Liver (tissue), 3 donors: ENCODE measurements at regions not wholly inside any gene's neighbourhood (a gene's known extent, or its start where the extent isn't known, plus 50 kb on each side); places are given as distances from the start of the nearest gene placed in this dataset.

Experiments used
- ATF3 ChIP-seq: IDR thresholded peaks from 2 replicates; pipeline ENCODE4 v1.6.1; 2016; ENCODE audit warnings: antibody characterized with exemption
- CTCF ChIP-seq: fragments of 150-350 bp; IDR thresholded peaks from 2 replicates; pipeline ENCODE4 v1.5.1; 2017; ENCODE audit warnings: improper control_type of control experiment, low read depth, low read length; ENCODE audit not compliant: missing input control
- GABPA ChIP-seq, 2 donors: IDR thresholded peaks in 1 of 2; conservative IDR thresholded peaks in 1 of 2; 2 replicates each; pipeline ENCODE4 v1.6.1; 2016; ENCODE audit warnings: antibody characterized with exemption in 2 of 2, mild to moderate bottlenecking in 1 of 2, moderate library complexity in 1 of 2
- HNF4A ChIP-seq, 2 donors: conservative IDR thresholded peaks; 2 replicates each; pipeline ENCODE4 v1.6.1; 2016; ENCODE audit warnings: antibody characterized with exemption in 2 of 2, mild to moderate bottlenecking in 2 of 2
- JUND ChIP-seq, 2 donors: IDR thresholded peaks; 2 replicates each; pipeline ENCODE4 v1.6.1; 2016; ENCODE audit warnings: antibody characterized with exemption in 2 of 2
- MAX ChIP-seq: IDR thresholded peaks from 2 replicates; pipeline ENCODE4 v1.6.1; 2016; ENCODE audit warnings: antibody characterized with exemption
- RAD21 ChIP-seq, 2 donors: IDR thresholded peaks; 2 replicates each; pipeline ENCODE4 v1.6.1; 2016; ENCODE audit warnings: antibody characterized with exemption in 2 of 2, mild to moderate bottlenecking in 2 of 2
- RXRA ChIP-seq, 2 donors: IDR thresholded peaks; 2 replicates each; pipeline ENCODE4 v1.6.1; 2017 to 2018; ENCODE audit warnings: antibody characterized with exemption in 2 of 2, mild to moderate bottlenecking in 1 of 2
- SP1 ChIP-seq: IDR thresholded peaks from 2 replicates; pipeline ENCODE4 v1.6.1; 2018; ENCODE audit warnings: antibody characterized with exemption, mild to moderate bottlenecking
- TAF1 ChIP-seq: conservative IDR thresholded peaks from 2 replicates; pipeline ENCODE4 v1.6.1; 2016; ENCODE audit warnings: antibody characterized with exemption, mild to moderate bottlenecking
- YY1 ChIP-seq: IDR thresholded peaks from 2 replicates; pipeline ENCODE4 v1.6.1; 2016; ENCODE audit warnings: antibody characterized with exemption, mild to moderate bottlenecking
- ZBTB33 ChIP-seq: IDR thresholded peaks from 2 replicates; pipeline ENCODE4 v1.6.1; 2016; ENCODE audit warnings: antibody characterized with exemption
- donor health status: healthy.
- donor health status: healthy.

GRCh38 chr3:170718848-170719247 lies 133.0 kb upstream of the SLC7A14 start:
- no peak for TF ChIP-seq CTCF
- TF ChIP-seq ATF3: no peak
- TF ChIP-seq TAF1: no peak
- no peak for TF ChIP-seq GABPA (IDR thresholded peaks at IDR 0.05 in 1 of 2, conservative IDR thresholded peaks at IDR 0.05 in 1 of 2)
- no peak for TF ChIP-seq MAX
- TF ChIP-seq SP1: no peak
- TF ChIP-seq RXRA (IDR thresholded peaks at IDR 0.05): no peak
- TF ChIP-seq YY1: no peak
- TF ChIP-seq RAD21 (IDR thresholded peaks at IDR 0.05): no peak
- no peak for TF ChIP-seq HNF4A (conservative IDR thresholded peaks at IDR 0.05)
- no peak for TF ChIP-seq JUND (IDR thresholded peaks at IDR 0.05)
- TF ChIP-seq ZBTB33: no peak
